CD1c-positive myeloid dendritic cell (primary cell): ENCODE measurements at regions not wholly inside any gene's neighbourhood (a gene's known extent, or its start where the extent isn't known, plus 50 kb on each side); places are given as distances from the start of the nearest gene placed in this dataset.
"Not testable (repeated sequence)": the region's sequence is repeated elsewhere in the genome, so short reads cannot be mapped to it uniquely, and the experiment has no call there.

Experiments used
- DNase-seq: peaks from one replicate; pipeline ENCODE4 v3.0.0-alpha.2; 2016; ENCODE audit errors: extremely low spot score

- DNase-seq, result no peak
Measured at GRCh38 chr4:12360391-12360790, 931.7 kb upstream of the HS3ST1 start.

GRCh38 chr4:12359420-12359819 lies 930.7 kb upstream of the HS3ST1 start:
- DNase-seq, result no peak

- not testable (repeated sequence) for DNase-seq
Measured at GRCh38 chr4:12333083-12333482, 904.4 kb upstream of the HS3ST1 start.

GRCh38 chr4:12324965-12325364 lies 896.3 kb upstream of the HS3ST1 start:
- no peak for DNase-seq

GRCh38 chr4:12319765-12320164 lies 891.1 kb upstream of the HS3ST1 start:
- no peak for DNase-seq

- no peak for DNase-seq
Measured at GRCh38 chr4:12304905-12305304, 876.2 kb upstream of the HS3ST1 start.

GRCh38 chr4:12296366-12296765 lies 867.7 kb upstream of the HS3ST1 start:
- no peak for DNase-seq

- no peak for DNase-seq
Measured at GRCh38 chr4:12293906-12294525, 865.3 kb upstream of the HS3ST1 start.

- no peak for DNase-seq
Measured at GRCh38 chr4:12286351-12286750, 857.7 kb upstream of the HS3ST1 start.

- no peak for DNase-seq
Measured at GRCh38 chr4:12270546-12270945, 841.9 kb upstream of the HS3ST1 start.

GRCh38 chr4:12265554-12265953 lies 836.9 kb upstream of the HS3ST1 start:
- no peak for DNase-seq

GRCh38 chr4:12260453-12260852 lies 831.8 kb upstream of the HS3ST1 start:
- DNase-seq, result no peak

GRCh38 chr4:12244973-12245372 lies 816.3 kb upstream of the HS3ST1 start:
- no peak for DNase-seq

GRCh38 chr4:12242354-12242753 lies 813.7 kb upstream of the HS3ST1 start:
- no peak for DNase-seq

GRCh38 chr4:12239897-12240636 lies 811.4 kb upstream of the HS3ST1 start:
- DNase-seq, result no peak

GRCh38 chr4:12231098-12231497 lies 802.4 kb upstream of the HS3ST1 start:
- DNase-seq, result no peak

GRCh38 chr4:12221031-12221430 lies 792.3 kb upstream of the HS3ST1 start:
- peak; percentile 15 for DNase-seq

GRCh38 chr4:12211636-12212035 lies 782.9 kb upstream of the HS3ST1 start:
- DNase-seq, result no peak

- DNase-seq, result no peak
Measured at GRCh38 chr4:12207396-12207795, 778.7 kb upstream of the HS3ST1 start.

GRCh38 chr4:12206091-12206490 lies 777.4 kb upstream of the HS3ST1 start:
- no peak for DNase-seq

GRCh38 chr4:12203945-12204344 lies 775.3 kb upstream of the HS3ST1 start:
- no peak for DNase-seq

GRCh38 chr4:12200226-12200625 lies 771.5 kb upstream of the HS3ST1 start:
- no peak for DNase-seq

- DNase-seq, result no peak
Measured at GRCh38 chr4:12186526-12186925, 757.8 kb upstream of the HS3ST1 start.
